ENCODE measurements at regions not wholly inside any gene's neighbourhood (a gene's known extent, or its start where the extent isn't known, plus 50 kb on each side); places are given as distances from the start of the nearest gene placed in this dataset.

DNA sequence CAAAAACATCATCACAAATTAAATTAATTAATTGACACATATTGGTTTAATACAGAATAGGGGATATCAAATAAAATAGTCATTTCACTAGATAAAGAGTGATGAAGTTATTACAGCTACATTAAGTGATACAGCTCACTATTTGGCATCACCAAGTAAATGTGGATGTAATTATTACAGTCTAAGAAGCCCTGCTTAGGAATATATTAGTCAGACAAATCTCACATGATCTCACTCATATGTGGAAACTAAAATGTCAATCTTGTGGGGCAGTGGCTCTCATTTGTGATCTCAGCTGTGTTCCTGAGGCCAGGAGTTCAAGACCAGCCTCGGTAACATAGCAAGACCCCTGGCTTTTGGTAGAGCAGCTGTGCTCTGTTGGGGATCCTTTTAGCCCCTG is 233.4 kb upstream of the RGMB start:
- no peak for TF ChIP-seq TAF1 (IDR thresholded peaks at IDR 0.05; ENCODE audit: borderline replicate concordance, insufficient read depth, low read length)
- no peak for TF ChIP-seq SIN3A (IDR thresholded peaks at IDR 0.05; ENCODE audit: borderline replicate concordance, insufficient read depth, low read length)
- TF ChIP-seq POLR2AphosphoS5 (IDR thresholded peaks at IDR 0.05; ENCODE audit: low read depth, low read length), result no peak
- TF ChIP-seq, protein P1, sequence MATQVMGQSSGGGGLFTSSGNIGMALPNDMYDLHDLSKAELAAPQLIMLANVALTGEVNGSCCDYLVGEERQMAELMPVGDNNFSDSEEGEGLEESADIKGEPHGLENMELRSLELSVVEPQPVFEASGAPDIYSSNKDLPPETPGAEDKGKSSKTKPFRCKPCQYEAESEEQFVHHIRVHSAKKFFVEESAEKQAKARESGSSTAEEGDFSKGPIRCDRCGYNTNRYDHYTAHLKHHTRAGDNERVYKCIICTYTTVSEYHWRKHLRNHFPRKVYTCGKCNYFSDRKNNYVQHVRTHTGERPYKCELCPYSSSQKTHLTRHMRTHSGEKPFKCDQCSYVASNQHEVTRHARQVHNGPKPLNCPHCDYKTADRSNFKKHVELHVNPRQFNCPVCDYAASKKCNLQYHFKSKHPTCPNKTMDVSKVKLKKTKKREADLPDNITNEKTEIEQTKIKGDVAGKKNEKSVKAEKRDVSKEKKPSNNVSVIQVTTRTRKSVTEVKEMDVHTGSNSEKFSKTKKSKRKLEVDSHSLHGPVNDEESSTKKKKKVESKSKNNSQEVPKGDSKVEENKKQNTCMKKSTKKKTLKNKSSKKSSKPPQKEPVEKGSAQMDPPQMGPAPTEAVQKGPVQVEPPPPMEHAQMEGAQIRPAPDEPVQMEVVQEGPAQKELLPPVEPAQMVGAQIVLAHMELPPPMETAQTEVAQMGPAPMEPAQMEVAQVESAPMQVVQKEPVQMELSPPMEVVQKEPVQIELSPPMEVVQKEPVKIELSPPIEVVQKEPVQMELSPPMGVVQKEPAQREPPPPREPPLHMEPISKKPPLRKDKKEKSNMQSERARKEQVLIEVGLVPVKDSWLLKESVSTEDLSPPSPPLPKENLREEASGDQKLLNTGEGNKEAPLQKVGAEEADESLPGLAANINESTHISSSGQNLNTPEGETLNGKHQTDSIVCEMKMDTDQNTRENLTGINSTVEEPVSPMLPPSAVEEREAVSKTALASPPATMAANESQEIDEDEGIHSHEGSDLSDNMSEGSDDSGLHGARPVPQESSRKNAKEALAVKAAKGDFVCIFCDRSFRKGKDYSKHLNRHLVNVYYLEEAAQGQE (IDR thresholded peaks at IDR 0.05; ENCODE audit: insufficient read depth in 1 of 2, low read depth in 2 of 2, low read length in 2 of 2), result no peak
- no peak for TF ChIP-seq FOXP2 (optimal IDR thresholded peaks at IDR 0.05; ENCODE audit: borderline replicate concordance, extremely low read depth, extremely low read length, insufficient read depth)

- TF ChIP-seq, protein P1 (IDR thresholded peaks at IDR 0.05; ENCODE audit: insufficient read depth in 1 of 2, low read depth in 2 of 2, low read length in 2 of 2), result no peak
- no peak for TF ChIP-seq FOXP2 (optimal IDR thresholded peaks at IDR 0.05; ENCODE audit: borderline replicate concordance, extremely low read depth, extremely low read length, insufficient read depth)
- no peak for TF ChIP-seq SIN3A (IDR thresholded peaks at IDR 0.05; ENCODE audit: borderline replicate concordance, insufficient read depth, low read length)
- no peak for TF ChIP-seq POLR2AphosphoS5 (IDR thresholded peaks at IDR 0.05; ENCODE audit: low read depth, low read length)
- no peak for TF ChIP-seq TAF1 (IDR thresholded peaks at IDR 0.05; ENCODE audit: borderline replicate concordance, insufficient read depth, low read length)
Observed at GRCh38 chr5:98541641-98542040, 231.8 kb upstream of the RGMB start.

DNA sequence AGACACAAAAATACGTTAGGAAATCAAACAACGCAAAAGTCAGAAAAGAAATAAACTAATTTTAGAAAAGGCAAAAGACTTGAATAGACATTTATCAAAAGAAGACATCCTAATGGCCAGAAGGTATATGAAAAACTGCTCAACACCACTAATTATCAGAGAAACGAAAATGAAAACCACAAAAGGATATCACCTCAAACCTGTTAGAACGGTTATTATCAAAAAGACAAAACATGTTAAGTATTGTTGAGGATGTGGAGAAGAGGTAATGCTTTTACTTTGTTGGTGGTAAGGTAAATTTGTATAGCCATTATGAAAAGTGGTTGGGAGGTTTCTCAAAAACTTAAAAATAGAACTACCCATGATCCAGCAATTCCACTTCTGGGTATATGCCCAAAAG is 230.0 kb upstream of the RGMB start:
- TF ChIP-seq FOXP2 (optimal IDR thresholded peaks at IDR 0.05; ENCODE audit: borderline replicate concordance, extremely low read depth, extremely low read length, insufficient read depth) (no peak), SIN3A (IDR thresholded peaks at IDR 0.05; ENCODE audit: borderline replicate concordance, insufficient read depth, low read length) (no peak), POLR2AphosphoS5 (IDR thresholded peaks at IDR 0.05; ENCODE audit: low read depth, low read length) (no peak), TAF1 (IDR thresholded peaks at IDR 0.05; ENCODE audit: borderline replicate concordance, insufficient read depth, low read length) (no peak)
- TF ChIP-seq, protein P1 (IDR thresholded peaks at IDR 0.05; ENCODE audit: insufficient read depth in 1 of 2, low read depth in 2 of 2, low read length in 2 of 2), result no peak

DNA sequence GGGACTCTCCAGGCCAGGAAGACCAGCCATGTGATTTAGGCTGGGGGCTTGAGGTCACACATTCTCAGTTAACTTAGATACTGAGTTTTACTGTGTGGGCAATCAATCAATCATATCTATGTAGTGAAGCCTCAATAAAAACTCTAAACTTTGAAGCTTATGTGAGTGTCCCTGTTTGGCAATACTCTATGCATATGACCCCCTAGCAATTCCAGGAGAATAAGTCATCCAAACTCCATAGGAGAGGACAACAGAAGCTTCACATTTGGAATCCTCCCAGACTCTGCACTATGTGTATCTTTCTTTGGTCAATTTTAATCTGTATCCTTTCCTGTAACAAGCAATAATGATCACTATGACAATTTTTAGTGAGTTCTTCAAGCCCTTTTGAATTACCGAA is 216.8 kb upstream of the RGMB start:
- TF ChIP-seq SIN3A (IDR thresholded peaks at IDR 0.05; ENCODE audit: borderline replicate concordance, insufficient read depth, low read length) (no peak), TAF1 (IDR thresholded peaks at IDR 0.05; ENCODE audit: borderline replicate concordance, insufficient read depth, low read length) (no peak), FOXP2 (optimal IDR thresholded peaks at IDR 0.05; ENCODE audit: borderline replicate concordance, extremely low read depth, extremely low read length, insufficient read depth) (no peak), POLR2AphosphoS5 (IDR thresholded peaks at IDR 0.05; ENCODE audit: low read depth, low read length) (no peak)
- TF ChIP-seq, protein P1 (IDR thresholded peaks at IDR 0.05; ENCODE audit: insufficient read depth in 1 of 2, low read depth in 2 of 2, low read length in 2 of 2), result no peak

- no peak for TF ChIP-seq SIN3A (IDR thresholded peaks at IDR 0.05; ENCODE audit: borderline replicate concordance, insufficient read depth, low read length)
- TF ChIP-seq TAF1 (IDR thresholded peaks at IDR 0.05; ENCODE audit: borderline replicate concordance, insufficient read depth, low read length), result no peak
- TF ChIP-seq, protein P1 (IDR thresholded peaks at IDR 0.05; ENCODE audit: insufficient read depth in 1 of 2, low read depth in 2 of 2, low read length in 2 of 2), result no peak
- no peak for TF ChIP-seq POLR2AphosphoS5 (IDR thresholded peaks at IDR 0.05; ENCODE audit: low read depth, low read length)
- no peak for TF ChIP-seq FOXP2 (optimal IDR thresholded peaks at IDR 0.05; ENCODE audit: borderline replicate concordance, extremely low read depth, extremely low read length, insufficient read depth)
Observed at GRCh38 chr5:98557916-98558315, 215.5 kb upstream of the RGMB start.
